ENCODE measurements at regions not wholly inside any gene's neighbourhood (a gene's known extent, or its start where the extent isn't known, plus 50 kb on each side); places are given as distances from the start of the nearest gene placed in this dataset.
"Not testable (repeated sequence)": the region's sequence is repeated elsewhere in the genome, so short reads cannot be mapped to it uniquely, and the experiment has no call there.

DNA sequence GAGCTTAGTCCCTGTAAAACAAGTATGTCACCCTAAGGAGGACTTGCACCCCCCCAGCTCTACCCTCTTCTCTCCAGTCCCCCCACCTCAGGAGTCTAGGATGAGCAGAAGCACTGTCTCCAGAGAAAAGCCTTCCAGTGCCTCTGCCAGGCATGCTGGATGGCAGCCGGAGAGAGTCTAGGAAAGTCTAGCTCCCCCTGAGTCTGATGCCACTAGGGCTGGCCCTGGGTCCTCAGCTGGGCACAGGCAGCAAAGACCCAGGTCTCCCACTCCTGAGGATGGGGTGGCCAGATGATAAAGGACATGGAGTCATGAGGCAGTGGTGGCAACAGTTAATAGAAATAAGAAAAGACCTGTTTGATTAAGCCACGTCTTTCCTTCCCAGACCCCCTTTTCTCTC is 225.6 kb downstream of the CYP26B1 start:
- Histone ChIP-seq H2BK5ac (ENCODE audit: low read depth, low read length) (no peak overlapping the region), H4K91ac (replicated peaks; ENCODE audit: insufficient read length, low read length) (no peak overlapping the region), H2AK5ac (ENCODE audit: low read depth, low read length) (no peak overlapping the region), H2BK20ac (ENCODE audit: low read length) (no peak overlapping the region), H3K27ac (ENCODE audit: low read depth, low read length) (no peak overlapping the region), H2AFZ (ENCODE audit: low read length) (no peak overlapping the region), H4K8ac (ENCODE audit: extremely low read depth, insufficient read depth, low read length) (no peak overlapping the region), H3K23ac (ENCODE audit: insufficient read length) (no peak overlapping the region), H3K56ac (replicated peaks; ENCODE audit: insufficient read length, low read depth, low read length) (no peak overlapping the region), H3K79me1 (ENCODE audit: low read depth, low read length) (no peaks in the 10 kb centered on the region), H3K79me2 (ENCODE audit: control insufficient read depth in 1 of 2, insufficient read depth in 2 of 2, low read length in 2 of 2) (no peaks in the 10 kb centered on the region), H3K9ac (replicated peaks in 1 of 4; ENCODE audit: extremely low read depth in 1 of 4, low read depth in 3 of 4, low read length in 3 of 4) (no peak overlapping the region), H2BK15ac (ENCODE audit: low read length) (no peak overlapping the region), H4K20me1 (replicated peaks in 1 of 2; ENCODE audit: control insufficient read depth in 1 of 2, insufficient read depth in 2 of 2, low read length in 2 of 2) (no peaks in the 10 kb centered on the region), H2BK12ac (ENCODE audit: low read depth, low read length) (no peak overlapping the region), H3K9me3 (ENCODE audit: insufficient read depth in 2 of 2, low read depth in 1 of 2, low read length in 1 of 2) (peaks cover 4 to 6% of the 10 kb centered on the region in 2 experiments; a peak in 1 of 4 replicates), H3K27me3 (replicated peaks in 1 of 4; ENCODE audit: control insufficient read depth in 3 of 4, extremely low read depth in 1 of 4, insufficient read depth in 3 of 4, low read length in 3 of 4) (no peaks in the 10 kb centered on the region), H3K4me1 (replicated peaks in 1 of 4; ENCODE audit: control insufficient read depth in 3 of 4, insufficient read depth in 4 of 4, low read length in 3 of 4) (no peaks in the 10 kb centered on the region), H3K4me3 (ENCODE audit: extremely low read depth in 1 of 4, insufficient read depth in 2 of 4, low read depth in 3 of 4, low read length in 4 of 4) (no peak overlapping the region), H3K23me2 (ENCODE audit: low read depth, low read length) (no peaks in the 10 kb centered on the region), H3K36me3 (ENCODE audit: control insufficient read depth in 2 of 4, insufficient read depth in 4 of 4, low read length in 3 of 4) (no peaks in the 10 kb centered on the region), H3K4ac (replicated peaks; ENCODE audit: insufficient read length, low read depth, low read length) (no peak overlapping the region), H3K14ac (ENCODE audit: insufficient read length) (no peak overlapping the region), H4K5ac (ENCODE audit: insufficient read length, low read depth, low read length) (no peak overlapping the region), H3K4me2 (ENCODE audit: insufficient read depth in 1 of 2, low read depth in 2 of 2, low read length in 2 of 2) (no peak overlapping the region), H2BK120ac (replicated peaks; ENCODE audit: low read depth, low read length) (no peak overlapping the region), H3K18ac (ENCODE audit: extremely low read depth, low read length) (no peak overlapping the region)
- TF ChIP-seq CBX5 (IDR thresholded peaks at IDR 0.05; ENCODE audit: low read depth, low read length): no peak
- no peak for TF ChIP-seq TAF1 (IDR thresholded peaks at IDR 0.05; ENCODE audit: low read depth, low read length)
- POLR2A ChIA-PET (ENCODE audit: partially characterized antibody): no interaction called here
- CTCF ChIA-PET (ENCODE audit: partially characterized antibody): interaction anchor here (1.0 to 8.1 kb wide), 11 partner anchors 14 to 385 kb away, joined by 3 to 115 read pairs (median 18); partner anchors contain the start of gene CYP26B1
- DNase-seq (ENCODE audit: low read depth in 1 of 2, low spot score in 2 of 2) (no peak), FAIRE-seq (no peak)
- WGBS, 2 experiments (ENCODE audit: extremely low coverage in 1 of 2, insufficient coverage in 1 of 2, insufficient read length in 1 of 2, insufficient replicate concordance in 2 of 2, low coverage in 1 of 2, low lambda C conversion rate in 2 of 2, missing lambda C conversion rate in 1 of 2): 77% methylated on average over 2 of the region's 2 CpGs; no CpG with 5 or more reads in 1 of the 2 experiments

DNA sequence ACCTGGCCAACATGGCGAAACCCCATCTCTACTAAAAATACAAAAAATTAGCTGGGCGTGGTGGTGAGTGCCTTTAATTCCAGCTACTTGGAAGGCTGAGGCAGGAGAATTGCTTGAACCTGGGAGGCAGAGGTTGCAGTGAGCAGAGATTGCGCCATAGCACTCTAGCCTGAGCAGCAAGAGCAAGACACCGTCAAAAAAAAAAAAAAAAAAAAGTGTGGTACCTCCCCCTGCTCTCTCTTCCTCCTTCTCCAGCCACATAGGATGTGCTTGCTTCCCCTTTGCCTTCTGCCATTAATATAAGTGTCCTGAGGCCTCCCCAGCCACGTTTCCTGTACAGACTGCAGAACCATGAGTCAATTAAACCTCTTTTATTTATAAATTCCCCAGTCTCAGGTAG is 226.8 kb downstream of the CYP26B1 start:
- H3K79me1 ChIP-seq (ENCODE audit: low read depth, low read length); H3K4me2 ChIP-seq (ENCODE audit: insufficient read depth in 1 of 2, low read depth in 2 of 2, low read length in 2 of 2); H3K14ac ChIP-seq (ENCODE audit: insufficient read length); H3K56ac ChIP-seq (replicated peaks; ENCODE audit: insufficient read length, low read depth, low read length); H3K9ac ChIP-seq (replicated peaks in 1 of 4; ENCODE audit: extremely low read depth in 1 of 4, low read depth in 3 of 4, low read length in 3 of 4); H3K4me1 ChIP-seq (replicated peaks in 1 of 4; ENCODE audit: control insufficient read depth in 3 of 4, insufficient read depth in 4 of 4, low read length in 3 of 4); H4K20me1 ChIP-seq (replicated peaks in 1 of 2; ENCODE audit: control insufficient read depth in 1 of 2, insufficient read depth in 2 of 2, low read length in 2 of 2); H3K27me3 ChIP-seq (replicated peaks in 1 of 4; ENCODE audit: control insufficient read depth in 3 of 4, extremely low read depth in 1 of 4, insufficient read depth in 3 of 4, low read length in 3 of 4); H4K91ac ChIP-seq (replicated peaks; ENCODE audit: insufficient read length, low read length); H2BK15ac ChIP-seq (ENCODE audit: low read length); H2BK120ac ChIP-seq (replicated peaks; ENCODE audit: low read depth, low read length); H2BK12ac ChIP-seq (ENCODE audit: low read depth, low read length); H3K36me3 ChIP-seq (ENCODE audit: control insufficient read depth in 2 of 4, insufficient read depth in 4 of 4, low read length in 3 of 4); FAIRE-seq; H3K18ac ChIP-seq (ENCODE audit: extremely low read depth, low read length); H3K27ac ChIP-seq (ENCODE audit: low read depth, low read length); H3K23ac ChIP-seq (ENCODE audit: insufficient read length); DNase-seq (ENCODE audit: low read depth in 1 of 2, low spot score in 2 of 2); H3K79me2 ChIP-seq (ENCODE audit: control insufficient read depth in 1 of 2, insufficient read depth in 2 of 2, low read length in 2 of 2); H3K4me3 ChIP-seq (ENCODE audit: extremely low read depth in 1 of 4, insufficient read depth in 2 of 4, low read depth in 3 of 4, low read length in 4 of 4); H3K23me2 ChIP-seq (ENCODE audit: low read depth, low read length); POLR2A ChIA-PET (ENCODE audit: partially characterized antibody); H3K4ac ChIP-seq (replicated peaks; ENCODE audit: insufficient read length, low read depth, low read length); H2BK20ac ChIP-seq (ENCODE audit: low read length); H2AK5ac ChIP-seq (ENCODE audit: low read depth, low read length); H4K8ac ChIP-seq (ENCODE audit: extremely low read depth, insufficient read depth, low read length); H3K9me3 ChIP-seq (ENCODE audit: insufficient read depth in 2 of 2, low read depth in 1 of 2, low read length in 1 of 2); H4K5ac ChIP-seq (ENCODE audit: insufficient read length, low read depth, low read length); H2BK5ac ChIP-seq (ENCODE audit: low read depth, low read length); H2AFZ ChIP-seq (ENCODE audit: low read length): not testable (repeated sequence)
- CTCF ChIA-PET (ENCODE audit: partially characterized antibody): interaction anchor here (1.0 to 8.1 kb wide), 4 partner anchors 15 to 230 kb away, joined by 5 to 115 read pairs (median 65); partner anchors contain the start of gene CYP26B1
- 87% methylated on average over 4 of the region's 5 CpGs; no CpG with 5 or more reads in 1 of the 2 experiments for WGBS, 2 experiments (ENCODE audit: extremely low coverage in 1 of 2, insufficient coverage in 1 of 2, insufficient read length in 1 of 2, insufficient replicate concordance in 2 of 2, low coverage in 1 of 2, low lambda C conversion rate in 2 of 2, missing lambda C conversion rate in 1 of 2)
